Esophagus muscularis mucosa (tissue), 4 donors: ENCODE measurements at regions not wholly inside any gene's neighbourhood (a gene's known extent, or its start where the extent isn't known, plus 50 kb on each side); places are given as distances from the start of the nearest gene placed in this dataset.
"Not testable (repeated sequence)": the region's sequence is repeated elsewhere in the genome, so short reads cannot be mapped to it uniquely, and the experiment has no call there.

Source experiments
- DNase-seq: peaks from one replicate; pipeline ENCODE4 v3.0.0-alpha.2; 2017; ENCODE audit errors: extremely low spot score
- H3K27ac ChIP-seq, 4 donors: fragments of 200-600 bp; sonication (generic); replicated peaks in 1 of 4; 1 replicate in 3 of 4; 2 replicates in 1 of 4; pipeline ENCODE4 v1.5.1; 2016 to 2019; ENCODE audit warnings: mild to moderate bottlenecking in 1 of 4
- H3K27me3 ChIP-seq, 4 donors: fragments of 200-600 bp; sonication (generic); one replicate each; pipeline versions ENCODE4 v1.5.1 to v1.6.0; 2016 to 2019
- H3K36me3 ChIP-seq, 4 donors: fragments of 200-600 bp; sonication (generic); one replicate each; pipeline ENCODE4 v1.5.1; 2016 to 2019
- H3K4me1 ChIP-seq, 4 donors: fragments of 200-600 bp; sonication (generic); one replicate each; pipeline ENCODE4 v1.5.1; 2016 to 2019
- H3K4me3 ChIP-seq, 4 donors: fragments of 200-600 bp; sonication (generic); 1 replicate in 2 of 4; 2 replicates in 2 of 4; pipeline ENCODE4 v1.5.1; 2016 to 2019; ENCODE audit warnings: mild to moderate bottlenecking in 4 of 4, moderate library complexity in 1 of 4
- H3K9me3 ChIP-seq, 4 donors: fragments of 200-600 bp; sonication (generic); 1 replicate in 3 of 4; 2 replicates in 1 of 4; pipeline ENCODE4 v1.5.1; 2016 to 2019
- CTCF ChIP-seq, 3 experiments: fragments of 200-600 bp in 2 of 3; fragments of 450-650 bp in 1 of 3; sonication (generic) in 2 of 3; IDR thresholded peaks; one replicate each; pipeline ENCODE4 v1.5.1; 2017 to 2019; ENCODE audit warnings: antibody characterized with exemption in 3 of 3, mild to moderate bottlenecking in 2 of 3, moderate library complexity in 1 of 3
- EP300 ChIP-seq: sonication (generic); formaldehyde crosslinking; IDR thresholded peaks from one replicate; pipeline ENCODE4 v1.6.1; 2017; ENCODE audit warnings: antibody characterized with exemption
- POLR2A ChIP-seq: fragments of 450-650 bp; IDR thresholded peaks from one replicate; pipeline ENCODE4 v1.6.1; 2017; ENCODE audit warnings: antibody characterized with exemption, moderate library complexity, mild to moderate bottlenecking, low read depth
- POLR2AphosphoS5 ChIP-seq, 2 donors: sonication (generic); formaldehyde crosslinking; IDR thresholded peaks; one replicate each; pipeline ENCODE4 v1.6.1; 2017; ENCODE audit warnings: antibody characterized with exemption in 2 of 2
- WGBS: methylation state at CpG from one replicate; pipeline ENCODE4 v1.1.5; 2018; 5-methylcytosine and 5-hydroxymethylcytosine counted together
- intact Hi-C: fragments of 100-400 bp; cut with DNase I; formaldehyde crosslinking; loops from one replicate; pipeline ENCODE4 v1.15.1; 2023

DNA sequence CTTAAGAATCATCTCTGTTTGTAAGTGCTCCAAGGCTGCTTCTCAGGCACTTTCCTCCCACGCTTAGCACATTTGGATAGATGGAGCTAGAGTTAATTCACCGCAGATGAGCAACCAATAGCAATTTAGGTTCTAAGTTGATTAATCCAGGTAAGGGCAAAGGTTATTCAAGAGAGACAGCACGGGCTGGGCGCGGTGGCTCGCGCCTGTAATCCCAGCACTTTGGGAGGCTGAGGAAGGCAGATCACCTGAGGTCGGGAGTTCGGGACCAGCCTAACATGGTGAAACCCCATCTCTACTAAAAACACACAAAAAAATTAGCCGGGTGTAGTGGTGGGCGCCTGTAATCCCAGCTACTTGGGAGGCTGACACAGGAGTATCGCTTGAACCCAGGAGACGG is 54.5 kb upstream of the UNC13C start:
- WGBS, result 95% methylated on average over 13 of the region's 13 CpGs
- H3K36me3 ChIP-seq, result not testable (repeated sequence)

GRCh38 chr15:53918180-53919079 is 59.8 kb upstream of the UNC13C start:
- no peaks in the 10 kb centered on the region for H3K9me3 ChIP-seq
- intact Hi-C loops, result no loop called here
- TF ChIP-seq CTCF (IDR thresholded peaks at IDR 0.05), result no peak
- no peak for TF ChIP-seq POLR2AphosphoS5 (IDR thresholded peaks at IDR 0.05)
- no peak for TF ChIP-seq POLR2A
- TF ChIP-seq EP300, result no peak
- WGBS, result 70% methylated on average over 11 of the region's 11 CpGs
- H3K27me3 ChIP-seq, result no peaks in the 10 kb centered on the region
- no peaks in the 10 kb centered on the region for H3K4me1 ChIP-seq
- H3K27ac ChIP-seq, result no peak overlapping the region
- DNase-seq, result peak; percentile 78
- H3K36me3 ChIP-seq, result no peaks in the 10 kb centered on the region
- no peak overlapping the region for H3K4me3 ChIP-seq

More for the DNA sequence above, 54.5 kb upstream of the UNC13C start:
- H3K27me3 ChIP-seq, DNase-seq, intact Hi-C loops, H3K9me3 ChIP-seq, H3K27ac ChIP-seq, H3K4me1 ChIP-seq, H3K4me3 ChIP-seq: not testable (repeated sequence)

GRCh38 chr15:53917109-53917508 is 61.1 kb upstream of the UNC13C start:
- Histone ChIP-seq H3K27me3 (no peaks in the 10 kb centered on the region), H3K27ac (no peak overlapping the region), H3K4me3 (no peak overlapping the region), H3K36me3 (no peaks in the 10 kb centered on the region), H3K9me3 (no peaks in the 10 kb centered on the region), H3K4me1 (no peaks in the 10 kb centered on the region)
- 84% methylated on average over 2 of the region's 2 CpGs for WGBS
- TF ChIP-seq POLR2AphosphoS5 (IDR thresholded peaks at IDR 0.05) (no peak), POLR2A (no peak), CTCF (IDR thresholded peaks at IDR 0.05) (no peak), EP300 (no peak)
- intact Hi-C loops, result no loop called here
- DNase-seq, result no peak

DNA sequence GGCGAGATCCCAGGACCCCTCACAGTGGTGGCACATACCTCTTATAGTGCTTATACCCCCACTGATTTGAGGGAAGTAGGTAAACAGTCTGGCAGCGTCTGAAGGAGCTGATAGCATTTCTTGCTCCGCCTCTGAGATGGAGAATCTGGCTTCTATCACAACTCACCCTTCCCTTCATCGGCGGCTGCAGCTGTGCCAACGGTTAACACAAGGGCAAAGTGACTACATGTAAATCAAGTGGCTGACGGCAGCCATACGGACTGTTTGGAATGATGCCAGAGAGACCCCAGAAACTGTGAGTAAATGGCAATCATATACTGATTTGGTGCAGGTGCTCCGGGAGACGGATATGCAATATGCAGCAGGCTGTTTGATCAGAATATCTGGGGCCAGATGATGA is 66.8 kb upstream of the UNC13C start:
- no peak for DNase-seq
- intact Hi-C loops, result no loop called here
- Histone ChIP-seq H3K27me3 (no peaks in the 10 kb centered on the region), H3K36me3 (no peaks in the 10 kb centered on the region), H3K4me3 (no peak overlapping the region), H3K9me3 (no peaks in the 10 kb centered on the region), H3K4me1 (peaks cover 0 to 25% (median 14%) of the 10 kb centered on the region in 4 donors), H3K27ac (no peak overlapping the region)
- 71% methylated on average over 3 of the region's 10 CpGs for WGBS
- TF ChIP-seq CTCF (IDR thresholded peaks at IDR 0.05), result no peak
- no peak for TF ChIP-seq POLR2A
- no peak for TF ChIP-seq EP300
- no peak for TF ChIP-seq POLR2AphosphoS5 (IDR thresholded peaks at IDR 0.05)

GRCh38 chr15:53910852-53911251 is 67.4 kb upstream of the UNC13C start:
- peak overlapping the region in 1 of 4 donors; percentile 5 for H3K4me3 ChIP-seq
- no peak for DNase-seq
- H3K27ac ChIP-seq, result peak overlapping the region in 1 of 4 donors; percentile 27
- H3K9me3 ChIP-seq, result no peaks in the 10 kb centered on the region
- H3K36me3 ChIP-seq, result no peaks in the 10 kb centered on the region
- 64% methylated on average over 9 of the region's 11 CpGs for WGBS
- peaks cover 0 to 25% (median 14%) of the 10 kb centered on the region in 4 donors for H3K4me1 ChIP-seq
- TF ChIP-seq POLR2A (no peak), CTCF (IDR thresholded peaks at IDR 0.05) (no peak), EP300 (no peak), POLR2AphosphoS5 (IDR thresholded peaks at IDR 0.05) (no peak)
- intact Hi-C loops, result no loop called here
- no peaks in the 10 kb centered on the region for H3K27me3 ChIP-seq
